ENCODE measurements at regions not wholly inside any gene's neighbourhood (a gene's known extent, or its start where the extent isn't known, plus 50 kb on each side); places are given as distances from the start of the nearest gene placed in this dataset.
"Not testable (repeated sequence)": the region's sequence is repeated elsewhere in the genome, so short reads cannot be mapped to it uniquely, and the experiment has no call there.

DNA sequence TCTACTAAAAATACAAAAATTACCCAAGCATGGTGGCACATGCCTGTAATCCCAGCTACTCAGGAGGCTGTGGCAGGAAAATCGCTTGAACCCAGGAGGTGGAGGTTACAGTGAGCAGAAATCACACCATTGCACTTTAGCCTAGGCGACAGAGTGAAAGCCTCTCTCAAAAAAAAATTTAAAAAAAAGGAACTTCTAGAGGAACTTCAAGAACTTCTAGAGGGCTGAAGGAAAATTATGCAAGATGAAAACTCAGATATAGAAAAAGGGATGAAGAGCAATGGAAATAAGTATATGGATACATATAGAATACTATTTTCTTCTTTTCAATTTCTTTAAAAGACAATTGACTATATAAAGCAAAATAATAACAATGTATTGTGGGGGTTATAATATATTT lies 51.2 kb upstream of the PRR5 start:
- ChIA-PET POLR2A (no interaction called here), CTCF (interaction anchor here (1.2 kb wide), 1 partner anchor 13 kb away, joined by 3 read pairs; no protein-coding TSS in a partner anchor)
- no peak overlapping the region for H3K4me3 Mint-ChIP-seq
- no peak overlapping the region for H3K27ac Mint-ChIP-seq
- no peaks in the 10 kb centered on the region for H3K4me1 Mint-ChIP-seq
- DNase-seq, result no peak
- H3K9me3 Mint-ChIP-seq, result no peaks in the 10 kb centered on the region
- no peaks in the 10 kb centered on the region for H3K36me3 Mint-ChIP-seq (ENCODE audit: low read depth)
- peaks cover 4% of the 10 kb centered on the region for H3K27me3 Mint-ChIP-seq

DNA sequence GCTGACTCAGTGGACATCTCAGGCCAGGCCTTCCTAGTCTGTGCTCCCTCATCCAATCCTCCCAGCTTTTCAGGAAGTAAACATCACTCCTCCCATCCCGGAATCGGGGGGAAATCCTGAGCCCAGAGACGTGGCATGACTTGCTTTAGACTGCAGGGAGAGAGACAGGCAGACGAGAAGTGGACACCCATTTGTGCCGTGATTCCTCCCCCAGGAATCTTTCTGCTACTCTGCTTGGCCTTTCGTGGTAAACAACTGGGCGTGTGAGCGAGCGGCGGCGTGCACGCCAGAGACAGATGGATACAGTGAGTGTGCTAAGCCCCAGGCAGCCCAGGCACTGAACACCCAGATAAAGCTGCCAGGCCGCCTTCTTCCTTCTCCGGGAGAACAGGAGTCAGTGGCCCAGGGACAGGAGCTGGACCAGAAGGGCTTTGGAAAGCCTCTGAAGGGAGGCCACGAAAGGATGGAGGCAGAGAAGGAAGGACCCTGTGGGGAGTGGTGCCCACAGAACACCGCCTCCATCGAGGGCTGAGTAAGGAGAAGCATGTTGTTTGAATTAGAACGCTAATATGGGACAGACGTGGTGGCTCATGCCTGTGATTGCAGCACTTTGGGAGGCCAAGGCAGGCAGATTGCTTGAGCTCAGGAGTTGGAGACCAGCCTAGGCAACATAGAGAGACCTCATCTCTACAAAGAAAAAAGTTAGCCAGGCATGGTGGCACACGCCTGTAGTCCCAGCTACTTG lies 53.0 kb upstream of the PRR5 start:
- CTCF ChIA-PET, result interaction anchor here (1.2 kb wide), 1 partner anchor 36 kb away, joined by 3 read pairs; no protein-coding TSS in a partner anchor
- no peak overlapping the region for H3K4me3 Mint-ChIP-seq

DNA sequence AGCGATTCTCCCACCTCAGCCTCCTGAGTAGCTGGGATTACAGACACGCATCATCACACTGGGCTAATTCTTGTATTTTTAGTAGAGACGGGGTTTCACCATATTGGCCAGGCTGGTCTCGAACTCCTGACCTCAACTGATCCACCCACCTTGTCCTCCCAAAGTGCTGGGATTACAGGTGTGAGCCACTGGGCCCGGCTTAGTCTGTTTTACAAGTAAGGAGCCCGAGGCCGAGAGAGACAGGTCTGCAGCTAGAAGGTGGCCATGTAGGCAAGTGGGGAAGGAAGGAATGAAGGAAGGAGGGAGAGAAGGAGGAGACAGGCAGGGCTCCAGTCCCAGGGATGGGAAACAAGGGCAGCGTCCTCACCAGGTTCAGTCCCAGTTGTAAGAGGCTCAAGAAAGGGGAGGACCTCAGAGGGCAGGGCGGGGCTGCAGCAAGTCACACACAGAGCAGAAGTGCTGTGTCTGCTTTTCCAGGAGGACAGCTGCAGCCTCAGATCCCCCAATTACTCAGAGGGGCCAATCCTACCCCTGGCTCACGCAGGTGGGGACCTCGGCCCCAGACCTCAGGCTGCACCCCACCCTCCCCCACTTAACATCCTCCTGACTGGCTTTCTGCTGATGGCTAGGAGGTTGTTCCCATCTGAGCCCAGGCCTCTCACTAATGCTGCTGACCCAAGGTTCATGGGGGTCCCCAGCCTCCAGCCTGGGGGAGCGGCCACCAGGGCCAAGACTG lies 53.8 kb upstream of the PRR5 start:
- no peaks in the 10 kb centered on the region for H3K4me1 Mint-ChIP-seq
- H3K4me3 Mint-ChIP-seq, result no peak overlapping the region
- ChIA-PET POLR2A (no interaction called here), CTCF (interaction anchor here (1.2 kb wide), 1 partner anchor 37 kb away, joined by 3 read pairs; no protein-coding TSS in a partner anchor)
- H3K27ac Mint-ChIP-seq, result no peak overlapping the region
- no peaks in the 10 kb centered on the region for H3K36me3 Mint-ChIP-seq (ENCODE audit: low read depth)
- no peaks in the 10 kb centered on the region for H3K9me3 Mint-ChIP-seq
- DNase-seq, result no peak
- peaks cover 10% of the 10 kb centered on the region for H3K27me3 Mint-ChIP-seq

More for the DNA sequence above, 53.0 kb upstream of the PRR5 start:
- POLR2A ChIA-PET, result no interaction called here
- Mint-ChIP-seq H3K27me3 (peaks cover 10% of the 10 kb centered on the region), H3K9me3 (no peaks in the 10 kb centered on the region), H3K36me3 (ENCODE audit: low read depth) (no peaks in the 10 kb centered on the region), H3K4me1 (no peaks in the 10 kb centered on the region), H3K27ac (no peak overlapping the region)
- no peak for DNase-seq

DNA sequence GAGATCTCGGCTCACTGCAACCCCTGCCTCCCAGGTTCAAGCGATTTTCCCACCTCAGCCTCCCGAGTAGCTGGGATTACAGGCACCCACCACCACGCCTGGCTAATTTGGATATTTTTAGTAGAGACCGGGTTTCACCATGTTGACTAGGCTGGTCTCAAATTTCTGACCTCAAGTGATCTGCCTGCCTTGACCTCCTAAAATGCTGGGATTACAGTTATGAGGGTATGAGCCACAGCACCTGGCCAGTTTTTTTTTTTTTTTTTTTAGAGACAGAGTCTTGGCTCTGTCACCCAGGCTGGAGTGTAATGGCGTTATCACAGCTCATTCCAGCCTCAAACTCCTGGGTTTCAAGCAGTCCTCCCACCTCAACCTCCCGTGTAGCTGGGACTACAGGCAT lies 54.9 kb upstream of the PRR5 start:
- H3K27me3 Mint-ChIP-seq, result peaks cover 10% of the 10 kb centered on the region
- ChIA-PET CTCF (interaction anchor here (0.6 kb wide), 1 partner anchor 664 kb away, joined by 4 read pairs; no protein-coding TSS in a partner anchor), POLR2A (no interaction called here)
- H3K4me1 Mint-ChIP-seq, result no peaks in the 10 kb centered on the region
- no peak for DNase-seq
- no peak overlapping the region for H3K27ac Mint-ChIP-seq
- H3K9me3 Mint-ChIP-seq, result no peaks in the 10 kb centered on the region
- no peak overlapping the region for H3K4me3 Mint-ChIP-seq
- H3K36me3 Mint-ChIP-seq (ENCODE audit: low read depth), result no peaks in the 10 kb centered on the region

DNA sequence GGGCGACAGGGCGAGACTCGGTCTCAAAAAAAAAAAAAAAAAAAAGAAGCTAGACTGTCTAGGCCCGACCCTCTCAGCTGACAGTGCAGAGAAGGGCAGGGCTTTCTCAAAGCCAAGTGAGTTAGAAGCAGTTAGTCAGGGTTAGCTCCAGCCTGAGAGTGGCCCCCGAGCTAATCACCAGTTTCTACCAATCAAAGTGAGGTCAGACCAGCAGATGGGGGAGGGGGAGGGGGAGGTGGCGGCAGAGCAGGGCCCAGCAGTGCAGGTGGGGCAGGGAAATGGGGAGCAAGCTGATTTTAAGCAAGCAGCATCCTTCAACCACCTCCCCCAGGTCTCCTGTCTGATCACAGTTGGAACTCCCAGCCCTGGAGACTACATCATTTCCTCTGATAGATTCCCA lies 55.3 kb upstream of the PRR5 start:
- Mint-ChIP-seq H3K27ac (no peak overlapping the region), H3K36me3 (ENCODE audit: low read depth) (no peaks in the 10 kb centered on the region), H3K9me3 (no peaks in the 10 kb centered on the region), H3K4me1 (no peaks in the 10 kb centered on the region), H3K27me3 (peaks cover 10% of the 10 kb centered on the region), H3K4me3 (no peak overlapping the region)
- DNase-seq, result no peak
- ChIA-PET POLR2A (no interaction called here), CTCF (interaction anchor here (0.6 kb wide), 1 partner anchor 664 kb away, joined by 4 read pairs; no protein-coding TSS in a partner anchor)

DNA sequence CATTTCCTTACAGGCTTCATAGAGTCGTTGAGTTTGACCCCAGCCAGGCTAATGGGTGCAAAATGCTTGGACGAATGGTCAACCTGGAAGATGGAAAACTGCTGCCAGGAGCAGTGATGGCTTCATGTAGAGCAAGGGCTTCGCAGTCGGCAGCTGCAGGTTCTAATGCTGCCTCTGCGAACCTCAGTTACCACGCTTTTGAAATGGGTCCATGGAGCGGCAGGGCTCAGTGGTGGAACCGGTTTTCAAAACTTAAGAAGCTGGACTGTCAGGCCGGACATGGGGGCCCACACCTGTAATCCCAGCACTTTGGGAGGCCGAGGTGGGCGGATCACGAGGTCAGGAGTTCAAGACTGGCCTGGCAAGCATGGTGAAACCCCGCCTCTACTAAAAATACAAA lies 55.9 kb upstream of the PRR5 start:
- DNase-seq, result no peak
- no peak overlapping the region for H3K4me3 Mint-ChIP-seq
- H3K4me1 Mint-ChIP-seq, result no peaks in the 10 kb centered on the region
- peaks cover 10% of the 10 kb centered on the region for H3K27me3 Mint-ChIP-seq
- H3K36me3 Mint-ChIP-seq (ENCODE audit: low read depth), result no peaks in the 10 kb centered on the region
- CTCF ChIA-PET, result no interaction called here
- POLR2A ChIA-PET, result no interaction called here
- H3K27ac Mint-ChIP-seq, result no peak overlapping the region
- H3K9me3 Mint-ChIP-seq, result no peaks in the 10 kb centered on the region

DNA sequence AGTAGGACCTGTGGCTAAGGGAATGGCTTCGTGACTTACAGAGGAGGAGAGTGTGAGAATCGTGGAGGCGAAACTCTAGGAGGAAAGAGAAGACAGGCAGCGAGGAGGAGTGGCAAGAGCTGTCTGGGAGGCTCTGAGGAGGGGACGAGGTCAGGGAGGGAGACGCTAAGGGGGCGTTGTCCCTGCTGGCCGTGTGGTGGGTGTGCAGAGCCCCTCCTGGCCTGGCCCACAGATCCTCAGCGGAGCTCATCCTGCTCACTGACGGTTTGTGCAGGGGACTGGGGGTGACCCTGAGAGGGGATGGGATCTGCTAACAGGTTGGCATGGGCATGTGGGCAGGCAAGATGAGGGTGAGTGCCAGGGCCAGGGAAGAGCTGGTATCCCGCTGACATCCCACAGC lies 56.5 kb upstream of the PRR5 start:
- POLR2A ChIA-PET, result no interaction called here
- DNase-seq, result no peak
- no peaks in the 10 kb centered on the region for H3K9me3 Mint-ChIP-seq
- no peak overlapping the region for H3K27ac Mint-ChIP-seq
- H3K4me3 Mint-ChIP-seq, result no peak overlapping the region
- no peaks in the 10 kb centered on the region for H3K4me1 Mint-ChIP-seq
- H3K36me3 Mint-ChIP-seq (ENCODE audit: low read depth), result no peaks in the 10 kb centered on the region
- H3K27me3 Mint-ChIP-seq, result peaks cover 10% of the 10 kb centered on the region
- CTCF ChIA-PET, result no interaction called here

DNA sequence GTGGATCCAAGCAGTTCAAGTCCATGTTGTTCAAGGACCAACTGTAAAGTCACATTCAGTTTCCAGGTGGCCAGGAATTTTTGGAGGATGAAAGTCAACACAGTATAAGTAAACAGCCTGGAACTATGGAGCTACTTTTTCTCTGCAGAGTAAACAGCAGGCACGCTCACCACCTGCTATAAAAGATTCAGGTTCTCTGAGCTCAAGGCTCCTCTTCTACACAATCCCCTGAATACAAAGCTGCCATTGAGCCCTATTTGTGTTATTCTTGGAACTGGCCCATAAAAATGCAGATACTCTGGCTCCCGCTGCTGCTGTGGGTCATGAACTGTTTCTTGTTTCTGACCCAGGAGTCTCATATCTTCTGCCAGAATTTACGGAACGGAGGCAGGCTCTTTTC lies 56.9 kb upstream of the PRR5 start:
- ChIA-PET CTCF (no interaction called here), POLR2A (no interaction called here)
- H3K27me3 Mint-ChIP-seq, result peaks cover 8% of the 10 kb centered on the region
- H3K4me3 Mint-ChIP-seq, result no peak overlapping the region
- DNase-seq, result no peak
- H3K9me3 Mint-ChIP-seq, result no peaks in the 10 kb centered on the region
- no peaks in the 10 kb centered on the region for H3K36me3 Mint-ChIP-seq (ENCODE audit: low read depth)
- H3K4me1 Mint-ChIP-seq, result no peaks in the 10 kb centered on the region
- no peak overlapping the region for H3K27ac Mint-ChIP-seq

DNA sequence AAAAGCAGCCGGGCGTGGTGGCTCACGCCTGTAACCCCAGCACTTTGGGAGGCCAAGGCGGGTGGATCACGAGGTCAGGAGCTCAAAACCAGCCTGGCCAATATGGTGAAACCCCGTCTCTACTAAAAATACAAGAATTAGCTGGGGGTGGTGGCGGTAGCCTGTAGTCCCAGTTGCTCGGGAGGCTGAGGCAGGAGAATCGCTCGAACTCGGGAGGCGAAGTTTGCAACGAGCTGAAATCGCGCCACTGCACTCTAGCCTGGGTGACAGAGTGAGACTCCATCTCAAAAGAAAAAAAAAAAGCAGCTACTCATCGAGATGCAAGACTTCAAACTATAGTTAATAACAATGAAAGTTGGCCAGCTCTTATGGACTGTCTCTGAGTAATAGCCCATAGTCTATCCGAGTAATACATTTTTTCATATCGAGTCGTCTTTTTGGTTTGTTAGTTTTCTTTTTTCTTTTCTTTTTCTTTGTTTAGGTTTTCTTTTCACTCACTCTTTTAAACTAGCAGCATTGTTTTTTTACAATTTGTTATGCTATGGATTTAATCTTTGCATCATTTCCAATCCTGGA lies 58.4 kb upstream of the PRR5 start:
- CTCF ChIA-PET, result interaction anchor here (0.6 to 1.8 kb wide), 2 partner anchors 11 to 367 kb away, joined by 3 to 6 read pairs; no protein-coding TSS in a partner anchor
- DNase-seq; H3K27me3 Mint-ChIP-seq; H3K4me1 Mint-ChIP-seq; H3K27ac Mint-ChIP-seq; POLR2A ChIA-PET; H3K36me3 Mint-ChIP-seq (ENCODE audit: low read depth); H3K4me3 Mint-ChIP-seq; H3K9me3 Mint-ChIP-seq: not testable (repeated sequence)

DNA sequence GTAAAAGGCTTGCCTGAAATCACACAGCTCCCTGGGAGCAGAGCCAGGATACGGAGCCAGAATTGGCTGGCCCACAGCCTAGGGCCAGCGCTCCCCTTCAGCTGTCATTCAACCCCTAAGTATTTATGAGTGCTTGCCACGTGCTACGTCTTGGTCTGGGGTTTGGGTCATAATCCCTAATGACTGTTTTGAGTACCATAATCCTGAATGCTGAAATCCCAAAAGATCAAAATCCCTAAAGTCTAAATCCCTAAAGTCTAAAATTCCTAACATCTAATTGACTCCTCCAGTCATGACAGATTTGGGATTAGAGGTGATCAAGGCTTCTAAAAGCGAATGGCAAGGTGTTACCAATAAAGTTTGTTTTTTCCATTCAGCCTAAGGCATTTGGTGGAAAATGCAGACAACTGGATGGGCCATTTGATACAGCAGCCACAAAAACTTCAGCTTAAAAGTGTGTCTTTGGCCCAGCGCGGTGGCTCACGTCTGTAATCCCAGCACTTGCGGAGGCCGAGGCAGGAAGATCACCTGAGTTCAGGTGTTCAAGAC lies 59.8 kb upstream of the PRR5 start:
- DNase-seq, result no peak
- Mint-ChIP-seq H3K27ac (no peak overlapping the region), H3K9me3 (no peaks in the 10 kb centered on the region), H3K36me3 (ENCODE audit: low read depth) (no peaks in the 10 kb centered on the region), H3K4me1 (no peaks in the 10 kb centered on the region), H3K4me3 (no peak overlapping the region), H3K27me3 (peaks cover 6% of the 10 kb centered on the region)
- ChIA-PET CTCF (interaction anchor here (1.0 to 1.8 kb wide), 2 partner anchors 10 to 12 kb away, joined by 4 to 6 read pairs; no protein-coding TSS in a partner anchor), POLR2A (no interaction called here)

DNA sequence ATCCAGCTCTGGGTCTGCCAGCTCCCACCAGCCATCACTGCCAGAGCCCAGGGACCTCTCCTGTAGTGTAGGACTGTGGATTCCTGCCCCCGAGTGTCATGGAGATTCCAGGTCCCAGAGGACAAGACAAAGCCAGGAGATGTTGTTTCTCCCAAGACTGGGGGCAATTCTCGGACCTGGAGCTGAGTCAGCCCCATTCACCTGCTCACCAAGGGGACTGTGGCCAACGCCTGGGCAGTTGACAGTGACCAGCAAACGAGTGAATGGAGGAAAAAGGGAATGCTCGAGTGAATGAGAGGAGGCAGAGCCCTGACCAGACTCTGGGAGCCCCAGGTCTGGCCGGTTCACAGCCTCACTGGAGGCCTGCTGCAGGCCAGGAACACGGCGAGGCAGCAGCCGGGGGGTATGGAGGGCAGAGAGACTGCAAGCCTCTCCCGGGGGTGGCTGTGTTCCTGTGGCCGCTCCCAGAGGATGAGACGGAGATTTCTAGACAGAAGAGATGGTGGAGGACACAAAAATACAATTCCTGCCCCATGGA lies 61.3 kb upstream of the PRR5 start:
- POLR2A ChIA-PET, result no interaction called here
- H3K36me3 Mint-ChIP-seq (ENCODE audit: low read depth), result no peaks in the 10 kb centered on the region

DNA sequence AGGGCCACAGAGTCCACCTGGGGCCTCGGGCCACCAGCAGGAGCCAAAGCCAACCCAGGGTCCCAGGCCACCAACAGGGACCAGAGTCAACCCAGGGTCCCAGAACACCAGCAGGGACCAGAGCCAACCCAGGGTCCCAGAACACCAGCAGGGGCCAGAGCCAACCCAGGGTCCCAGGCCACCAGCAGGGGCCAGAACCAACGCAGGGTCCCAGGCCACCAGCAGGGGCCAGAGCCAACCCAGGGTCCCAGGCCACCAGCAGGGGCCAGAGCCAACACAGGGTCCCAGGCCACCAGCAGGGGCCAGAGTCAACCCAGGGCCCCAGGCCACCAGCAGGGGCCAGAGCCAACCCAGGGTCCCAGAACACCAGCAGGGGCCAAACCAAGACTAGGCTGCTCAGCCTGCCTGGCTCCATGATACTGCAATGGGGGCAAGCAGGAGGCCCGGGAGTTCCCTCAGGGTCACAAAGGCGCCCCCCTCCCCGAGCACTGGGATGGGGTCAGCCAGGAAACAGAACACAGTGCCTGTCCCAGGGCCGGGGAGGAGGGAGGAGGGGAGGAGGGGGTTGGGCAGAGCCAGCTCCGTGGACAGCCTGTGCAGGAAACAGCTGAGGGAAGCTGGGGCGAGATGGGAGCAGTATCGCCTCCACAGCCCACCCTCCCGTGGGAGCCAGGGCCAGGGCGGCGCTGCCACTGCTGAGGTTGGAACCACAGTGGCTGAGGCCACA lies 62.0 kb upstream of the PRR5 start:
- DNase-seq, result no peak
- ChIA-PET CTCF (interaction anchor here (1.1 kb wide), 1 partner anchor 45 kb away, joined by 3 read pairs; no protein-coding TSS in a partner anchor), POLR2A (no interaction called here)
- H3K27ac Mint-ChIP-seq, result no peak overlapping the region
- no peaks in the 10 kb centered on the region for H3K4me1 Mint-ChIP-seq
- H3K9me3 Mint-ChIP-seq, result no peaks in the 10 kb centered on the region
- peaks cover 2% of the 10 kb centered on the region for H3K27me3 Mint-ChIP-seq
- no peaks in the 10 kb centered on the region for H3K36me3 Mint-ChIP-seq (ENCODE audit: low read depth)
- no peak overlapping the region for H3K4me3 Mint-ChIP-seq

More for the DNA sequence above, 61.3 kb upstream of the PRR5 start:
- Mint-ChIP-seq H3K27me3 (peaks cover 6% of the 10 kb centered on the region), H3K4me3 (no peak overlapping the region), H3K9me3 (no peaks in the 10 kb centered on the region), H3K4me1 (no peaks in the 10 kb centered on the region), H3K27ac (no peak overlapping the region)
- CTCF ChIA-PET, result interaction anchor here (1.1 kb wide), 1 partner anchor 44 kb away, joined by 3 read pairs; no protein-coding TSS in a partner anchor
- no peak for DNase-seq
